Pancreas (tissue), 10 donors: ENCODE measurements at regions not wholly inside any gene's neighbourhood (a gene's known extent, or its start where the extent isn't known, plus 50 kb on each side); places are given as distances from the start of the nearest gene placed in this dataset.

ENCODE experiments used
- ATAC-seq, 4 donors: fragments of 200-7000 bp; cut with Tn5 transposase; one replicate each; pipeline versions ENCODE4 v1.8.0 to v1.9.1; 2020; ENCODE audit warnings: mild to moderate bottlenecking in 4 of 4, moderate library complexity in 4 of 4
- DNase-seq, 6 donors: peaks; one replicate each; pipeline ENCODE4 v3.0.0-alpha.2; 2020
- FAIRE-seq: peaks from 2 replicates; lab custom pipeline; 2012; peaks lifted over from hg19 to GRCh38; lab: Jason Lieb, UNC
- H3K27ac ChIP-seq, 4 donors: fragments of 200-600 bp; sonication (generic); 1 replicate in 3 of 4; 2 replicates in 1 of 4; pipeline versions ENCODE4 v1.5.0 to v1.8.0; 2020
- H3K27me3 ChIP-seq, 4 donors: fragments of 200-600 bp; one replicate each; pipeline ENCODE4 v1.8.0; 2021
- H3K36me3 ChIP-seq, 3 donors: fragments of 200-600 bp; sonication (generic) in 1 of 3; one replicate each; pipeline versions ENCODE4 v1.5.0 to v1.8.0; 2020 to 2021
- H3K4me1 ChIP-seq, 3 donors: fragments of 200-600 bp; one replicate each; pipeline ENCODE4 v1.8.0; 2021
- H3K4me3 ChIP-seq, 4 donors: fragments of 200-600 bp; sonication (generic) in 2 of 4; one replicate each; pipeline versions ENCODE4 v1.5.0 to v1.8.0; 2020 to 2021
- H3K9me3 ChIP-seq, 4 donors: fragments of 200-600 bp; one replicate each; pipeline ENCODE4 v1.8.0; 2021
- CTCF ChIP-seq, 4 donors: fragments of 200-600 bp; sonication (generic) in 3 of 4; IDR thresholded peaks; one replicate each; pipeline versions ENCODE4 v1.5.0 to v1.8.0; 2021; ENCODE audit warnings: antibody characterized with exemption in 4 of 4
- WGBS, 2 donors: extraction: QIAGEN DNeasy Blood & Tissue Kit; methylation state at CpG; one replicate each; pipeline ENCODE4 v1.1.7; 2013; 5-methylcytosine and 5-hydroxymethylcytosine counted together
- intact Hi-C, 3 donors: fragments of 100-400 bp; cut with DNase I; formaldehyde crosslinking; loops; one replicate each; pipeline versions ENCODE4 v1.11.1 to v1.14.2; 2022
- donor health status: healthy with polysubstance abuse.
- donor health status: DM: no; HTN: no; CAD: no; lungs with moderate emphysema.
- donor health status: DM: no; HTN: no; CAD: no.
- donor health status: control.
- donor health status: control.
- donor health status: Bipolar disorder and iron deficiency.
- donor health status: DM: yes; HTN: yes; CAD: no.
- donor health status: DM: no; HTN: no; CAD: no.
- donor health status: DM: no; HTN: no; CAD: no.
- donor health status: DM: yes; HTN: yes; CAD: no.

- DNase-seq (no peak), FAIRE-seq (no peak)
- intact Hi-C loops: no loop called here
Observed at GRCh38 chrX:140360284-140360683, 144.6 kb downstream of the SOX3 start.

GRCh38 chrX:140355922-140356321, 148.9 kb downstream of the SOX3 start:
- FAIRE-seq: no peak
- ATAC-seq: no peak

More at GRCh38 chrX:140360284-140360683, 144.6 kb downstream of the SOX3 start:
- WGBS, 2 donors: 13 to 18% methylated on average over 5 of the region's 5 CpGs
- Histone ChIP-seq H3K9me3 (no peaks in the 10 kb centered on the region), H3K27ac (no peak overlapping the region), H3K27me3 (peaks cover 0 to 7% (median 3%) of the 10 kb centered on the region in 4 donors), H3K4me3 (no peak overlapping the region), H3K4me1 (no peaks in the 10 kb centered on the region), H3K36me3 (no peaks in the 10 kb centered on the region)
- ATAC-seq: no peak
- no peak for TF ChIP-seq CTCF (IDR thresholded peaks at IDR 0.05)

GRCh38 chrX:140355429-140355828, 149.4 kb downstream of the SOX3 start:
- Histone ChIP-seq H3K4me1 (no peaks in the 10 kb centered on the region), H3K27ac (no peak overlapping the region), H3K27me3 (peaks cover 0 to 6% (median 0%) of the 10 kb centered on the region in 4 donors), H3K36me3 (no peaks in the 10 kb centered on the region), H3K9me3 (no peaks in the 10 kb centered on the region), H3K4me3 (no peak overlapping the region)
- no peak for TF ChIP-seq CTCF (IDR thresholded peaks at IDR 0.05)
- intact Hi-C loops: no loop called here
- WGBS, 2 donors: 52 to 62% methylated on average over 6 of the region's 6 CpGs
- ATAC-seq (no peak), FAIRE-seq (no peak), DNase-seq (no peak)

More at GRCh38 chrX:140355922-140356321, 148.9 kb downstream of the SOX3 start:
- H3K4me1 ChIP-seq: no peaks in the 10 kb centered on the region
- DNase-seq: no peak
- H3K27ac ChIP-seq: no peak overlapping the region
- intact Hi-C loops: no loop called here
- peaks cover 0 to 6% (median 0%) of the 10 kb centered on the region in 4 donors for H3K27me3 ChIP-seq
- TF ChIP-seq CTCF (IDR thresholded peaks at IDR 0.05): no peak
- WGBS, 2 donors: 61 to 68% methylated on average over 9 of the region's 9 CpGs
- H3K36me3 ChIP-seq: no peaks in the 10 kb centered on the region
- H3K4me3 ChIP-seq: no peak overlapping the region
- no peaks in the 10 kb centered on the region for H3K9me3 ChIP-seq

GRCh38 chrX:140354431-140355120, 150.3 kb downstream of the SOX3 start:
- TF ChIP-seq CTCF (IDR thresholded peaks at IDR 0.05): no peak

GRCh38 chrX:140346729-140347128, 158.1 kb downstream of the SOX3 start:
- no peaks in the 10 kb centered on the region for H3K4me1 ChIP-seq
- intact Hi-C loops: no loop called here
- no peak overlapping the region for H3K27ac ChIP-seq
- H3K4me3 ChIP-seq: no peak overlapping the region
- FAIRE-seq (no peak), ATAC-seq (peak in 1 of 4 donors; percentile 22), DNase-seq (no peak)
- TF ChIP-seq CTCF (IDR thresholded peaks at IDR 0.05): no peak
- H3K27me3 ChIP-seq: peaks cover 0 to 23% (median 0%) of the 10 kb centered on the region in 4 donors
- 7 to 16% methylated on average over 1 of the region's 1 CpG for WGBS, 2 donors
- no peaks in the 10 kb centered on the region for H3K9me3 ChIP-seq
- H3K36me3 ChIP-seq: no peaks in the 10 kb centered on the region

More at GRCh38 chrX:140354431-140355120, 150.3 kb downstream of the SOX3 start:
- FAIRE-seq (no peak), DNase-seq (no peak), ATAC-seq (no peak)
- no peaks in the 10 kb centered on the region for H3K4me1 ChIP-seq
- intact Hi-C loops: no loop called here
- H3K4me3 ChIP-seq: no peak overlapping the region
- no peaks in the 10 kb centered on the region for H3K9me3 ChIP-seq
- no peak overlapping the region for H3K27ac ChIP-seq
- WGBS, 2 donors: 31 to 49% methylated on average over 3 of the region's 3 CpGs
- peaks cover 0 to 6% (median 0%) of the 10 kb centered on the region in 4 donors for H3K27me3 ChIP-seq
- H3K36me3 ChIP-seq: no peaks in the 10 kb centered on the region
